T-helper 1 cell (primary cell): ENCODE measurements at regions not wholly inside any gene's neighbourhood (a gene's known extent, or its start where the extent isn't known, plus 50 kb on each side); places are given as distances from the start of the nearest gene placed in this dataset.

Experiments
- DNase-seq, 5 donors: peaks; one replicate each; pipeline ENCODE4 v3.0.0-alpha.2; 2012 to 2020

- no peak for DNase-seq
Measured at GRCh38 chr14:94953541-94954260, 183.8 kb upstream of the GSC start.

GRCh38 chr14:94952097-94952496 lies 182.2 kb upstream of the GSC start:
- DNase-seq: no peak

GRCh38 chr14:94946244-94946643 lies 176.3 kb upstream of the GSC start:
- DNase-seq: peak in 1 of 5 donors; percentile 18

- peak in 4 of 5 donors; percentile 10 to 27 (median 20) for DNase-seq
Measured at GRCh38 chr14:94945615-94946014, 175.7 kb upstream of the GSC start.

- no peak for DNase-seq
Measured at GRCh38 chr14:94944636-94945258, 174.8 kb upstream of the GSC start.

GRCh38 chr14:94942601-94943000 lies 172.7 kb upstream of the GSC start:
- no peak for DNase-seq

GRCh38 chr14:94941311-94941710 lies 171.4 kb upstream of the GSC start:
- DNase-seq: no peak

GRCh38 chr14:94940263-94940993 lies 170.5 kb upstream of the GSC start:
- no peak for DNase-seq

- DNase-seq: no peak
Measured at GRCh38 chr14:94938016-94938415, 168.1 kb upstream of the GSC start.

GRCh38 chr14:94936901-94937685 lies 167.2 kb upstream of the GSC start:
- no peak for DNase-seq

- no peak for DNase-seq
Measured at GRCh38 chr14:94936401-94936892, 166.5 kb upstream of the GSC start.

- no peak for DNase-seq
Measured at GRCh38 chr14:94935706-94936300, 165.9 kb upstream of the GSC start.

- no peak for DNase-seq
Measured at GRCh38 chr14:94934276-94934810, 164.4 kb upstream of the GSC start.

- no peak for DNase-seq
Measured at GRCh38 chr14:94933486-94933885, 163.6 kb upstream of the GSC start.

GRCh38 chr14:94932589-94932988 lies 162.7 kb upstream of the GSC start:
- DNase-seq: no peak

GRCh38 chr14:94930690-94931089 lies 160.8 kb upstream of the GSC start:
- DNase-seq: no peak

GRCh38 chr14:94929354-94929753 lies 159.4 kb upstream of the GSC start:
- DNase-seq: no peak

- no peak for DNase-seq
Measured at GRCh38 chr14:94926176-94926575, 156.3 kb upstream of the GSC start.

GRCh38 chr14:94925416-94926173 lies 155.7 kb upstream of the GSC start:
- DNase-seq: no peak

GRCh38 chr14:94924189-94924588 lies 154.3 kb upstream of the GSC start:
- no peak for DNase-seq

- DNase-seq: no peak
Measured at GRCh38 chr14:94923786-94924185, 153.9 kb upstream of the GSC start.
